Prostate gland (tissue), 2 donors: ENCODE measurements at regions not wholly inside any gene's neighbourhood (a gene's known extent, or its start where the extent isn't known, plus 50 kb on each side); places are given as distances from the start of the nearest gene placed in this dataset.

Source experiments
- DNase-seq: peaks from one replicate; pipeline ENCODE4 v3.0.0-alpha.2; 2019; ENCODE audit warnings: low spot score
- H3K27ac ChIP-seq, 2 donors: fragments of 200-600 bp; sonication (generic); 2 replicates each; pipeline ENCODE4 v1.5.1; 2017 to 2019
- H3K27me3 ChIP-seq: fragments of 200-600 bp; sonication (generic); replicated peaks from 2 replicates; pipeline ENCODE4 v1.5.1; 2019; ENCODE audit not compliant: insufficient read depth
- H3K36me3 ChIP-seq, 2 donors: fragments of 200-600 bp; sonication (generic); 1 replicate in 1 of 2; 2 replicates in 1 of 2; pipeline versions ENCODE4 v1.5.1 to v1.8.1; 2017 to 2019
- H3K4me1 ChIP-seq: fragments of 200-600 bp; sonication (generic); replicated peaks from 2 replicates; pipeline ENCODE4 v1.5.1; 2019
- H3K4me3 ChIP-seq, 2 donors: fragments of 200-600 bp; sonication (generic); 2 replicates each; pipeline ENCODE4 v1.5.1; 2017 to 2019
- H3K9me3 ChIP-seq: fragments of 200-600 bp; sonication (generic); 2 replicates; pipeline ENCODE4 v1.5.1; 2017
- CTCF ChIP-seq, 4 experiments: fragments of 200-600 bp in 2 of 4; fragments of 450-650 bp in 2 of 4; sonication (generic) in 2 of 4; IDR thresholded peaks; 1 replicate in 3 of 4; 2 replicates in 1 of 4; pipeline ENCODE4 v1.5.1; 2016 to 2019; ENCODE audit warnings: antibody characterized with exemption in 4 of 4, mild to moderate bottlenecking in 2 of 4, moderate library complexity in 2 of 4
- POLR2A ChIP-seq: fragments of 450-650 bp; IDR thresholded peaks from one replicate; pipeline ENCODE4 v1.6.1; 2016; ENCODE audit warnings: antibody characterized with exemption, mild to moderate bottlenecking
- POLR2AphosphoS5 ChIP-seq: sonication (generic); formaldehyde crosslinking; IDR thresholded peaks from one replicate; pipeline ENCODE4 v1.6.1; 2017; ENCODE audit warnings: antibody characterized with exemption
- WGBS: methylation state at CpG from one replicate; pipeline ENCODE4 v1.1.5; 2018; 5-methylcytosine and 5-hydroxymethylcytosine counted together
- intact Hi-C: fragments of 100-400 bp; cut with DNase I; formaldehyde crosslinking; loops from one replicate; pipeline ENCODE4 v1.14.2; 2022

GRCh38 chr11:23725752-23726151 is 771.1 kb upstream of the LUZP2 start:
- H3K4me3 ChIP-seq = no peak overlapping the region
- no peak overlapping the region for H3K27ac ChIP-seq
- DNase-seq = no peak
- 91% methylated on average over 5 of the region's 5 CpGs for WGBS
- no peaks in the 10 kb centered on the region for H3K27me3 ChIP-seq
- no peaks in the 10 kb centered on the region for H3K4me1 ChIP-seq
- TF ChIP-seq POLR2AphosphoS5 = no peak
- intact Hi-C loops = no loop called here
- H3K9me3 ChIP-seq = no peaks in the 10 kb centered on the region
- no peaks in the 10 kb centered on the region for H3K36me3 ChIP-seq

- no peak overlapping the region for H3K27ac ChIP-seq
- no peak overlapping the region for H3K4me3 ChIP-seq
- no peaks in the 10 kb centered on the region for H3K27me3 ChIP-seq
- no peak for DNase-seq
- TF ChIP-seq POLR2A (no peak), POLR2AphosphoS5 (no peak)
- no peaks in the 10 kb centered on the region for H3K4me1 ChIP-seq
- intact Hi-C loops = no loop called here
- no peaks in the 10 kb centered on the region for H3K9me3 ChIP-seq
- no peaks in the 10 kb centered on the region for H3K36me3 ChIP-seq
Measured at GRCh38 chr11:23727387-23727786, 769.5 kb upstream of the LUZP2 start.

- Histone ChIP-seq H3K4me3 (no peak overlapping the region), H3K27me3 (no peaks in the 10 kb centered on the region), H3K4me1 (no peaks in the 10 kb centered on the region), H3K9me3 (no peaks in the 10 kb centered on the region), H3K36me3 (no peaks in the 10 kb centered on the region), H3K27ac (no peak overlapping the region)
- no peak for DNase-seq
- TF ChIP-seq POLR2AphosphoS5 (no peak), POLR2A (no peak), CTCF (IDR thresholded peaks at IDR 0.05) (no peak)
- 37% methylated on average over 2 of the region's 2 CpGs for WGBS
- intact Hi-C loops = no loop called here
Measured at GRCh38 chr11:23727794-23728193, 769.1 kb upstream of the LUZP2 start.

GRCh38 chr11:23729088-23729487 is 767.8 kb upstream of the LUZP2 start:
- Histone ChIP-seq H3K36me3 (no peaks in the 10 kb centered on the region), H3K27me3 (no peaks in the 10 kb centered on the region), H3K4me1 (no peaks in the 10 kb centered on the region), H3K9me3 (no peaks in the 10 kb centered on the region), H3K4me3 (no peak overlapping the region), H3K27ac (no peak overlapping the region)
- no peak for TF ChIP-seq POLR2AphosphoS5
- no peak for TF ChIP-seq POLR2A
- no peak for TF ChIP-seq CTCF (IDR thresholded peaks at IDR 0.05)
- no peak for DNase-seq
- 84% methylated on average over 1 of the region's 1 CpG for WGBS
- intact Hi-C loops = no loop called here

GRCh38 chr11:23730307-23730998 is 766.4 kb upstream of the LUZP2 start:
- intact Hi-C loops = no loop called here
- Histone ChIP-seq H3K27me3 (no peaks in the 10 kb centered on the region), H3K4me1 (no peaks in the 10 kb centered on the region), H3K4me3 (no peak overlapping the region), H3K9me3 (no peaks in the 10 kb centered on the region), H3K36me3 (no peaks in the 10 kb centered on the region), H3K27ac (no peak overlapping the region)
- DNase-seq = no peak
- 94% methylated on average over 43 of the region's 43 CpGs for WGBS
- no peak for TF ChIP-seq CTCF (IDR thresholded peaks at IDR 0.05)
- no peak for TF ChIP-seq POLR2AphosphoS5
- TF ChIP-seq POLR2A = no peak

GRCh38 chr11:23732026-23732425 is 764.8 kb upstream of the LUZP2 start:
- no peaks in the 10 kb centered on the region for H3K4me1 ChIP-seq
- TF ChIP-seq POLR2AphosphoS5 (no peak), POLR2A (no peak), CTCF (IDR thresholded peaks at IDR 0.05) (no peak)
- H3K27ac ChIP-seq = no peak overlapping the region
- DNase-seq = no peak
- no peaks in the 10 kb centered on the region for H3K27me3 ChIP-seq
- H3K36me3 ChIP-seq = no peaks in the 10 kb centered on the region
- intact Hi-C loops = no loop called here
- H3K9me3 ChIP-seq = no peaks in the 10 kb centered on the region
- H3K4me3 ChIP-seq = no peak overlapping the region
- WGBS = 59% methylated on average over 7 of the region's 7 CpGs
